ENCODE measurements at regions not wholly inside any gene's neighbourhood (a gene's known extent, or its start where the extent isn't known, plus 50 kb on each side); places are given as distances from the start of the nearest gene placed in this dataset.

- no peak for DNase-seq (ENCODE audit: low spot score in 2 of 2)
- Histone ChIP-seq H3K4me1 (no peaks in the 10 kb centered on the region), H3K4me3 (no peak overlapping the region), H3K36me3 (no peaks in the 10 kb centered on the region), H3K27me3 (no peaks in the 10 kb centered on the region), H3K27ac (no peak overlapping the region), H3K9me3 (no peaks in the 10 kb centered on the region)
- TF ChIP-seq POLR2A (IDR thresholded peaks at IDR 0.05) (no peak), POLR2AphosphoS5 (IDR thresholded peaks at IDR 0.05) (no peak)
- TF ChIP-seq, protein P1, sequence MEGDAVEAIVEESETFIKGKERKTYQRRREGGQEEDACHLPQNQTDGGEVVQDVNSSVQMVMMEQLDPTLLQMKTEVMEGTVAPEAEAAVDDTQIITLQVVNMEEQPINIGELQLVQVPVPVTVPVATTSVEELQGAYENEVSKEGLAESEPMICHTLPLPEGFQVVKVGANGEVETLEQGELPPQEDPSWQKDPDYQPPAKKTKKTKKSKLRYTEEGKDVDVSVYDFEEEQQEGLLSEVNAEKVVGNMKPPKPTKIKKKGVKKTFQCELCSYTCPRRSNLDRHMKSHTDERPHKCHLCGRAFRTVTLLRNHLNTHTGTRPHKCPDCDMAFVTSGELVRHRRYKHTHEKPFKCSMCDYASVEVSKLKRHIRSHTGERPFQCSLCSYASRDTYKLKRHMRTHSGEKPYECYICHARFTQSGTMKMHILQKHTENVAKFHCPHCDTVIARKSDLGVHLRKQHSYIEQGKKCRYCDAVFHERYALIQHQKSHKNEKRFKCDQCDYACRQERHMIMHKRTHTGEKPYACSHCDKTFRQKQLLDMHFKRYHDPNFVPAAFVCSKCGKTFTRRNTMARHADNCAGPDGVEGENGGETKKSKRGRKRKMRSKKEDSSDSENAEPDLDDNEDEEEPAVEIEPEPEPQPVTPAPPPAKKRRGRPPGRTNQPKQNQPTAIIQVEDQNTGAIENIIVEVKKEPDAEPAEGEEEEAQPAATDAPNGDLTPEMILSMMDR (IDR thresholded peaks at IDR 0.05): no peak
- intact Hi-C loops (cut with DNase I; ENCODE audit: low total_unique reads): no loop called here
Observed at GRCh38 chr4:185088899-185089298, 54.2 kb upstream of the SLC25A4 start.

GRCh38 chr4:185090592-185090991, 52.5 kb upstream of the SLC25A4 start:
- no peak overlapping the region for H3K4me3 ChIP-seq
- intact Hi-C loops (cut with DNase I; ENCODE audit: low total_unique reads): no loop called here
- no peaks in the 10 kb centered on the region for H3K4me1 ChIP-seq
- H3K27me3 ChIP-seq: no peaks in the 10 kb centered on the region
- no peak overlapping the region for H3K27ac ChIP-seq
- no peaks in the 10 kb centered on the region for H3K36me3 ChIP-seq
- H3K9me3 ChIP-seq: no peaks in the 10 kb centered on the region
- no peak for DNase-seq (ENCODE audit: low spot score in 2 of 2)
- TF ChIP-seq, protein P1 (IDR thresholded peaks at IDR 0.05): no peak
- no peak for TF ChIP-seq POLR2AphosphoS5 (IDR thresholded peaks at IDR 0.05)
- no peak for TF ChIP-seq POLR2A (IDR thresholded peaks at IDR 0.05)

DNA sequence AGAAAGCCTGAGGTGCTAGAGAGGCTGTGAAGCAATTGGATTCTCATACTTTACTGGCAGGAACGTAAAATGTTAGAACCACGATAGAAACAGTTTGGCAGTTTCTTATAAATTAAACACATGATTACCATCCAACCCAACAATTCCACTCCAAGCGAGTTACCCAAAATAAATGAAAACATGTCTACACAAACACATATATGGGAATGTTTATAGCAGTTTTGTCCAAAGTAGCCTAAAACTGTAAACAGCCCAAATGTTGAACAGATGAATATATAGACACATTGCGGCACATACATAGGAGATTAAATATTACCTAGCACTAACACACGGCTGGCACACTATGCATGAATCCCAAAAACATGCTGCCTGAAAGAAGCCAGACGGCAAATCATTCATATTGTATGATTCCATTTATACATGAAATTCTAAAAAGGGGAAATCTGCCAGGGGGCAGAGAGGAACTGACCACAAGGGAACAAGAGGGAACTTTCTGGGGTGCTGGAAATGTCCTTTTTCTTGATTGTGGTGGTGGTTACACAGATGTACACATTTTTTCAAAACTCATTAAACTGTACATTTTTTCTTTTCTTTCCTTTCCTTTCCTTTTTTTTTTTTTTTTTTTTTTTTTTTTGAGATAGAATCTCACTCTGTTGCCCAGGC, 50.4 kb upstream of the SLC25A4 start:
- no peaks in the 10 kb centered on the region for H3K27me3 ChIP-seq
- intact Hi-C loops (cut with DNase I; ENCODE audit: low total_unique reads): no loop called here
- H3K4me3 ChIP-seq: no peak overlapping the region
- no peaks in the 10 kb centered on the region for H3K36me3 ChIP-seq
- H3K9me3 ChIP-seq: no peaks in the 10 kb centered on the region
- TF ChIP-seq, protein P1 (IDR thresholded peaks at IDR 0.05): no peak
- TF ChIP-seq POLR2AphosphoS5 (IDR thresholded peaks at IDR 0.05): no peak
- TF ChIP-seq POLR2A (IDR thresholded peaks at IDR 0.05): no peak
- H3K27ac ChIP-seq: no peak overlapping the region
- DNase-seq (ENCODE audit: low spot score in 2 of 2): no peak
- no peaks in the 10 kb centered on the region for H3K4me1 ChIP-seq
